GM18519 (cell line): ENCODE measurements at regions not wholly inside any gene's neighbourhood (a gene's known extent, or its start where the extent isn't known, plus 50 kb on each side); places are given as distances from the start of the nearest gene placed in this dataset.
"Not testable (repeated sequence)": the region's sequence is repeated elsewhere in the genome, so short reads cannot be mapped to it uniquely, and the experiment has no call there.

ENCODE experiments used
- ATAC-seq: cut with Tn5 transposase; IDR thresholded peaks from one replicate; pipeline ENCODE4 v1.9.1; 2021; ENCODE audit warnings: mild to moderate bottlenecking, moderate library complexity; ENCODE audit not compliant: unreplicated experiment, low FRiP score

- ATAC-seq: no peak
These were observed 201.8 kb upstream of the NMUR2 start for GRCh38 chr5:152606776-152607364.

DNA sequence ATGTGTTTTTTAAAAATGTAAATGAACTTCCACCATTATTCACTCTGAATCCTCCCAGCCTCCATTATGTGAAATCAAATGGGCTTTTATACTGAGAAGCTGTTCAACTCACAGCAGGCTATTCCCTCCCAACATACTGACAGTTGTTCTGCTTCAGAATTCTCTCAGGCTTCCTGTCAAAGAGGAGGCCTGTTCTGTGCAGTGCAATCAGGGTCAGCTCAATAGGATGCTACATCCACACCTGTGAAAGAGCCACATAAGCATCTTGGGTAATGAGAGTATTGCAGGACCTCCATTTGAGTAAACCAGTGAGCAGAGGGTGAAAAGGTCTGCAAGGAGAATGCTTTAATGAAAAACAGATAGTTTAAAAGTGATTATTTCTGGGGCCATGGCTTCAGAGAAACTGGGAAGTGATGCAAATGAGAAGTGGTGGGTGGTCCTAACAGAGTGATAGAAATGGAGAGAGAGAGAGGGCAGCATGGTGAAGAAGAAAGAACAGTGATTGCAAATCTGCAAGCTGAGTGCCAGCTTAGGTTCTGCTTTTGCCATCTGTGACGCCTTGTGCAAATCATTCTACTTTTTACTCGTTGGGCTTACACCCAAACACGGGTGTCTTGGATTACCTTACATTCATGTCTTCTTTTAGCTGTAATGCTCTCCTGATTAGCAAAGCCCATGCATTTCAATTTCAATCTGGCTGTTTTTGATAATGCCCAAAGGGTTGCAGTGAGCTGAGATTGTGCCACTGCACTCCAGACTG is 202.5 kb upstream of the NMUR2 start:
- no peak for ATAC-seq

GRCh38 chr5:152608458-152608857 is 203.4 kb upstream of the NMUR2 start:
- no peak for ATAC-seq

GRCh38 chr5:152619756-152620155 is 214.7 kb upstream of the NMUR2 start:
- no peak for ATAC-seq

DNA sequence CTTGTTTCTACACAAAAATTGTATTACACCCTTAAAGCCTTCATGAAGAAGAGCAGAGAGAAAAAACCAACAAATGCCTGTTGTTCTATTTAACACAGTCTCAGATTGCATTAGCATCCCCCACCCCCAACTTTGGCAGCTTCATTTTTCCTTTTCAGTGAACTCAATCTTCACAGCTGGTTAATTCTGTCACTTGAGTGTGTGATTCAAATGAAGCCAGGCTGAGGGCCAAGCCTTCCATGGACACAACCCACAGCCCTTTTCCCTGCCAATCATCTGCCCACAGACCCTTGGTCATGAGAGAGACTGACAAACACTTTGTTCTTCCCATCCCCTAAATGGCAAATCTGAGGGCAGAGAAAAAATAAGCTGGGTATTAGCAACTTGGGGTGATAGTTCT is 217.5 kb upstream of the NMUR2 start:
- no peak for ATAC-seq

DNA sequence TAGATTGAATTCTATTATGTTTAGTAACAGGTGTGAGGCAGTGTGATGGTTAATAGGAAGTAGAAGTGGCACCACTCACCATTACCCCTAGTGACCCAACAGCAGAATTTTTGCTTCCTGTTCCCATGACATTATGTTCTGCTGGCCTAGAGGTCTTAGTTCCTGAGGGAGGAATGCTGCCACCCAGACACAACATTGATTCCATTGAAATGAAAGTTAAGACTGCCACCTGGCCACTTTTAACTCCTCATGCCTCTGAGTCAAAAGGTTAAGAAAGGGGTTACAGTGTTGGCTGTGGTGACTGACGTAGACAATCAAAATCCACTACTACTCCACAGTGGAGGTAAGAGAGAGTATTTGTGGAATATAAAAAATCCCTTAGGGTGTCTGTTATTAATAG is 218.9 kb upstream of the NMUR2 start:
- no peak for ATAC-seq

- no peak for ATAC-seq
These were observed 220.6 kb upstream of the NMUR2 start for GRCh38 chr5:152625696-152626095.

- ATAC-seq: no peak
These were observed 226.1 kb upstream of the NMUR2 start for GRCh38 chr5:152631221-152631620.

- no peak for ATAC-seq
These were observed 227.3 kb upstream of the NMUR2 start for GRCh38 chr5:152632360-152632759.

- no peak for ATAC-seq
These were observed 229.5 kb upstream of the NMUR2 start for GRCh38 chr5:152634586-152634985.

DNA sequence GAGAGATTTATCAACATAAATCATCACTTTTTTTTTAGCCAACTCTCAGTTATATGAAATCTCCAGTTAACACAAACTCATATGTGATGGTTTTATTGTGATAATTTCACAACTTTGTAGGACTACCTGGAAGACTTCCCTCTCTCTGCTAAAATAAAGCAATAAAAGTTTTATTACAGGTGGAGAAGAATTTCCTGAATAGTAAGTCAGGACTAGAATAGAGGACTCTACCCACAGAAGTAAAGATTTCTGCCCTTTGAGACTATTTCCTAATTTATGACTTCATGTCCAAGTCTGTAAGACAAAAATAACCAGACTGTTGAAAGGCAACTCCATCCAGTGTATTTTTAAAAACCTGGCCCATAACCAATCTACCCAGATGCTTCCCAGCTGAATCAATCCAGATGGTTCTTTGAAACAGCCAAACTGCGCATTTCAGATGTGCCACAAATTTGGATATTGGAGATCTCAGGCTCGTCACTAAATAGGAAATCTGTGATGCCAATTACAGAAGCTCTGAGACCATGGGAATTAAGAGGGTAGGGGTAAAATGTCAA is 234.0 kb upstream of the NMUR2 start:
- ATAC-seq: no peak

GRCh38 chr5:152641970-152642805 is 237.1 kb upstream of the NMUR2 start:
- no peak for ATAC-seq

DNA sequence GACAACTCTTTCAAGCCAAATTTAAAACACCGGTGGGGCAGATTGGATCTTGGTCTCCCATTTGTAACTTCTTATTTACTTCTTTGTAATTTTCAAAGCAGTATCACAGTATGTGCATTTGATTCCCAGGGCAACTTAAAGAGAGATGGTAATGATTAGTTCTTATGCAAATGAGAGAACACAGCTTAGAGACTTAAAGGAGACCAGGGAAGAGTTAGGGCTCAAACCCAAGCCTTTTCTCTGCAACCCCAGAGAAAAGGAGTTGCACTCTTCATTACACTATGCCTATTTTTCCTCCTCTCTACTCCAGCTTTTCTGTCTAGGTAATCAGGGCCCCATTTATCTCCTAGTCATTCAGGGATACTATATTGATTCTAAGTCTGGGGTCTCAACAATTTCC is 237.8 kb upstream of the NMUR2 start:
- ATAC-seq: no peak

- no peak for ATAC-seq
These were observed 239.1 kb upstream of the NMUR2 start for GRCh38 chr5:152644029-152644728.

DNA sequence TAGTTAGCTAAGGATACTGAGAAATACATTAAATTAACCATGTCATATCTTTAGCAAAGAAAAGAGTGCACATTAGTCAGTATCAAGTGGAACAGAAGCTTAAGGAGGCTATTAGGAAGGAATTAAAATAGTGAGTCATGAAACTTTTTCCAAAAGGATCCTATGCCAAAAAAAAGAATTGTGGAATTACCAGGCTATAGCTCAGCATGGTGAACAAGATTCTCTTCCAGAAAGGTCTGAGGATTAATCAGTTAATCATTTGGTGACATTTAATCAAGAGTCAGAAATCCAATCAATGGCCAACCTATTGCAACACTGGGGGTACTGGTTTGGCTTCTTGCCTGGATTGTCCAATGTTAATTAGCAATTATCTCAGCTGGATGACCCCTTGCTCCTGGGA is 244.5 kb upstream of the NMUR2 start:
- no peak for ATAC-seq

GRCh38 chr5:152650413-152650812 is 245.3 kb upstream of the NMUR2 start:
- no peak for ATAC-seq

DNA sequence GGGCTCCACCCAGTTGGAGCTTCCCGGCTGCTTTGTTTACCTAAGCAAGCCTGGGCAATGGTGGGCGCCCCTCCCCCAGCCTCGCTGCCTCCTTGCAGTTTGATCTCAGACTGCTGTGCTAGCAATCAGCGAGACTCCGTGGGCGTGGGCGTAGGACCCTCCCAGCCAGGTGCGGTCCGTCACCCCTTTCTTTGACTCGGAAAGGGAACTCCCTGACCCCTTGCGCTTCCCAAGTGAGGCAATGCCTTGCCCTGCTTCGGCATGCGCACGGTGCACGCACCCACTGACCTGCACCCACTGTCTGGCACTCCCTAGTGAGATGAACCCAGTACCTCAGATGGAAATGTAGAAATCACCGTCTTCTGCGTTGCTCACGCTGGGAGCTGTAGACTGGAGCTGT is 254.4 kb upstream of the NMUR2 start:
- ATAC-seq: not testable (repeated sequence)

DNA sequence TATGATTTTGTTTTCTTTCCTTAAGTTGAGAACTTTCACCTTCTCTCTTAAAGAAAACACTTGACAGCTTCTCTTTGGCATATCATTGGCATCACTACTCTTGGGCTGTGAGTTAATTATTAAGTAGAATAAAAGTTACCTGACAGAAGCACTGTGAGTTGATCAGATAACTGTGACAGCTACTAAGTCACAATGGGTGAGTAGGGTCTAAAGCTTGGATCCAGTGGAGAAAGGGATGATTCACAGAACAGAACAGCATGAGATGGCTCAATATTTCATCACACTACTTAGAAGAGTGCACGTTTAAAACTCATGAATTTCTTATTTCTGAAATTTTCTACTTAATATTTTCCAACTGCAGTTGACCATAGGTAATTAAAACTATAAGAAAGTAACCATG is 268.5 kb upstream of the NMUR2 start:
- no peak for ATAC-seq

DNA sequence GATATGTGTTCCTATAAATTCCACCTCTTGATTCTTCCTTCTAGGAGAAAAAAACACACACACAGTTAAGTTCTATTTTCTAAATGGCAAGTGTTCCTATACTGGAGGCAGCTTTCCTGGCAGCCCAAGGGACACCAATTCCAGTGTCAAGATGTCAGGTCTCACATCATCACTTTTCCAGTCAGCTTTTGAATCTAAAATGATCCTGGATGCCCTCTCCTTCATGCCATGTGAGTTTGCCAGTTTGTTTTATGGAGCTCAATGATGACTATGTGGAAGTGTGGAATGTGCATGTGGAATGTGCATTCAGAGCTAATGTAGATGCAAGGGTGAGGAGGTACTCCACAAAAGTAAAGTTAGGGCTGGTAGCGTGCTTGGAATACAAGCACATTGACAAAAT is 269.3 kb upstream of the NMUR2 start:
- no peak for ATAC-seq

GRCh38 chr5:152676196-152676595 is 271.1 kb upstream of the NMUR2 start:
- ATAC-seq: no peak

DNA sequence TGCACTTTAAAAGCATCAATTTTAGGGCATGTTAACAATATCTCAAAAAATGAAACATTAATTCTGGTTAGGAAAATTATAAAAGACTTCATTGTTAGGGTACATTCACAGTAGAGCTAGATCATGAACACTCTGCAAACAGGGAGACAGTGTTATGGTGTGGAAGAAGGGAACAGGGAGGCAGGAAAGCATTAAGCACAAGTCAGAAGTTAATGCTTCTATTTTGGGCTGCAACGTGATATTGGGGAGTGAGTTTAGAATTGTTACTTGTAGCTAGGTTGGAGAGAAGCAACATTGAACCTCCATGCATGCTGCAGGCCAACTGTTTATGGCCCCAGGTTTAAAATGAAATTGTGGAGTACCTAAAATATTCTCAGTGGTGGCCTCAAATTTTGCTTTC is 278.1 kb upstream of the NMUR2 start:
- no peak for ATAC-seq
